Stimulated activated memory B cell treated with anti-CD40 and anti-IgM and Interleukin-4, amounts not matched to agents 10 μg/mL and 1 μg/mL and 100 μg/mL, for 72 hours (primary cell): ENCODE measurements at regions not wholly inside any gene's neighbourhood (a gene's known extent, or its start where the extent isn't known, plus 50 kb on each side); places are given as distances from the start of the nearest gene placed in this dataset.
A peak's percentile ranks its signal among the peaks of the same experiment; 100 is the strongest.

Experiments
- ATAC-seq: fragments of 150-1000 bp; cut with Tn5 transposase; 2 replicates; pipeline ENCODE4 v1.10.0; 2021
- H3K27ac Mint-ChIP-seq: one replicate; pipeline ENCODE4 v1.8.0; 2022; ENCODE audit warnings: mild to moderate bottlenecking, mixed read lengths
- H3K27me3 Mint-ChIP-seq: one replicate; pipeline ENCODE4 v1.8.0; 2022; ENCODE audit warnings: mixed read lengths
- H3K36me3 Mint-ChIP-seq: one replicate; pipeline ENCODE4 v1.8.0; 2022; ENCODE audit warnings: mixed read lengths
- H3K4me1 Mint-ChIP-seq: one replicate; pipeline ENCODE4 v1.8.0; 2022; ENCODE audit warnings: mixed read lengths
- H3K4me3 Mint-ChIP-seq: one replicate; pipeline ENCODE4 v1.8.0; 2022; ENCODE audit warnings: mild to moderate bottlenecking, moderate library complexity, mixed read lengths
- H3K9me3 Mint-ChIP-seq: one replicate; pipeline ENCODE4 v1.8.0; 2022; ENCODE audit warnings: mixed read lengths

GRCh38 chr5:35339006-35339405, 108.7 kb upstream of the PRLR start:
- peaks cover 3% of the 10 kb centered on the region for H3K9me3 Mint-ChIP-seq
- H3K36me3 Mint-ChIP-seq: no peaks in the 10 kb centered on the region
- no peak overlapping the region for H3K27ac Mint-ChIP-seq
- no peaks in the 10 kb centered on the region for H3K27me3 Mint-ChIP-seq
- H3K4me3 Mint-ChIP-seq: no peak overlapping the region
- ATAC-seq: no peak
- no peaks in the 10 kb centered on the region for H3K4me1 Mint-ChIP-seq

GRCh38 chr5:35338157-35338453, 107.8 kb upstream of the PRLR start:
- no peak for ATAC-seq
- Mint-ChIP-seq H3K36me3 (no peaks in the 10 kb centered on the region), H3K27ac (no peak overlapping the region), H3K4me3 (no peak overlapping the region), H3K27me3 (no peaks in the 10 kb centered on the region), H3K9me3 (no peaks in the 10 kb centered on the region), H3K4me1 (no peaks in the 10 kb centered on the region)

GRCh38 chr5:35337340-35338156, 107.3 kb upstream of the PRLR start:
- H3K4me1 Mint-ChIP-seq: no peaks in the 10 kb centered on the region
- H3K27me3 Mint-ChIP-seq: no peaks in the 10 kb centered on the region
- no peak overlapping the region for H3K27ac Mint-ChIP-seq
- H3K36me3 Mint-ChIP-seq: no peaks in the 10 kb centered on the region
- no peaks in the 10 kb centered on the region for H3K9me3 Mint-ChIP-seq
- H3K4me3 Mint-ChIP-seq: no peak overlapping the region
- no peak for ATAC-seq

GRCh38 chr5:35336230-35336629, 105.9 kb upstream of the PRLR start:
- no peaks in the 10 kb centered on the region for H3K9me3 Mint-ChIP-seq
- H3K4me3 Mint-ChIP-seq: no peak overlapping the region
- ATAC-seq: no peak
- H3K27ac Mint-ChIP-seq: no peak overlapping the region
- H3K36me3 Mint-ChIP-seq: no peaks in the 10 kb centered on the region
- no peaks in the 10 kb centered on the region for H3K27me3 Mint-ChIP-seq
- no peaks in the 10 kb centered on the region for H3K4me1 Mint-ChIP-seq

- H3K27ac Mint-ChIP-seq: no peak overlapping the region
- H3K4me1 Mint-ChIP-seq: no peaks in the 10 kb centered on the region
- H3K4me3 Mint-ChIP-seq: no peak overlapping the region
- no peaks in the 10 kb centered on the region for H3K9me3 Mint-ChIP-seq
- H3K36me3 Mint-ChIP-seq: no peaks in the 10 kb centered on the region
- no peak for ATAC-seq
- H3K27me3 Mint-ChIP-seq: no peaks in the 10 kb centered on the region
Measured at GRCh38 chr5:35335752-35336151, 105.5 kb upstream of the PRLR start.

- Mint-ChIP-seq H3K4me1 (no peaks in the 10 kb centered on the region), H3K27ac (no peak overlapping the region), H3K9me3 (no peaks in the 10 kb centered on the region), H3K4me3 (no peak overlapping the region), H3K27me3 (no peaks in the 10 kb centered on the region), H3K36me3 (no peaks in the 10 kb centered on the region)
- no peak for ATAC-seq
Measured at GRCh38 chr5:35333366-35333765, 103.1 kb upstream of the PRLR start.

- Mint-ChIP-seq H3K36me3 (no peaks in the 10 kb centered on the region), H3K27me3 (no peaks in the 10 kb centered on the region), H3K4me1 (no peaks in the 10 kb centered on the region), H3K4me3 (no peak overlapping the region), H3K9me3 (no peaks in the 10 kb centered on the region), H3K27ac (no peak overlapping the region)
- ATAC-seq: no peak
Measured at GRCh38 chr5:35331956-35332950, 102.0 kb upstream of the PRLR start.

- no peaks in the 10 kb centered on the region for H3K4me1 Mint-ChIP-seq
- ATAC-seq: no peak
- H3K27me3 Mint-ChIP-seq: no peaks in the 10 kb centered on the region
- H3K4me3 Mint-ChIP-seq: no peak overlapping the region
- H3K27ac Mint-ChIP-seq: no peak overlapping the region
- no peaks in the 10 kb centered on the region for H3K9me3 Mint-ChIP-seq
- no peaks in the 10 kb centered on the region for H3K36me3 Mint-ChIP-seq
Measured at GRCh38 chr5:35325836-35326235, 95.5 kb upstream of the PRLR start.

- ATAC-seq: no peak
Measured at GRCh38 chr5:35324679-35325078, 94.4 kb upstream of the PRLR start.

GRCh38 chr5:35324201-35324600, 93.9 kb upstream of the PRLR start:
- no peak overlapping the region for H3K27ac Mint-ChIP-seq

More at GRCh38 chr5:35324679-35325078, 94.4 kb upstream of the PRLR start:
- Mint-ChIP-seq H3K9me3 (no peaks in the 10 kb centered on the region), H3K27ac (no peak overlapping the region), H3K4me3 (no peak overlapping the region), H3K27me3 (no peaks in the 10 kb centered on the region), H3K4me1 (peaks cover 10% of the 10 kb centered on the region), H3K36me3 (no peaks in the 10 kb centered on the region)

GRCh38 chr5:35320029-35320428, 89.7 kb upstream of the PRLR start:
- ATAC-seq: peak; percentile 52
- peak overlapping the region; percentile 86 for H3K27ac Mint-ChIP-seq
- peak overlapping the region; percentile 35 for H3K4me3 Mint-ChIP-seq
- no peaks in the 10 kb centered on the region for H3K27me3 Mint-ChIP-seq
- H3K4me1 Mint-ChIP-seq: peaks cover 10% of the 10 kb centered on the region
- no peaks in the 10 kb centered on the region for H3K9me3 Mint-ChIP-seq
- no peaks in the 10 kb centered on the region for H3K36me3 Mint-ChIP-seq

More at GRCh38 chr5:35324201-35324600, 93.9 kb upstream of the PRLR start:
- H3K36me3 Mint-ChIP-seq: no peaks in the 10 kb centered on the region
- H3K9me3 Mint-ChIP-seq: no peaks in the 10 kb centered on the region
- no peaks in the 10 kb centered on the region for H3K27me3 Mint-ChIP-seq
- H3K4me1 Mint-ChIP-seq: peaks cover 10% of the 10 kb centered on the region
- ATAC-seq: no peak
- H3K4me3 Mint-ChIP-seq: no peak overlapping the region

- H3K27ac Mint-ChIP-seq: peak overlapping the region; percentile 86
- H3K4me1 Mint-ChIP-seq: peaks cover 10% of the 10 kb centered on the region
- H3K4me3 Mint-ChIP-seq: peak overlapping the region; percentile 35
- H3K27me3 Mint-ChIP-seq: no peaks in the 10 kb centered on the region
- H3K36me3 Mint-ChIP-seq: no peaks in the 10 kb centered on the region
- ATAC-seq: peak; percentile 95
- no peaks in the 10 kb centered on the region for H3K9me3 Mint-ChIP-seq
Measured at GRCh38 chr5:35319333-35320002, 89.2 kb upstream of the PRLR start.

- no peaks in the 10 kb centered on the region for H3K9me3 Mint-ChIP-seq
- H3K27me3 Mint-ChIP-seq: no peaks in the 10 kb centered on the region
- peaks cover 10% of the 10 kb centered on the region for H3K4me1 Mint-ChIP-seq
- no peak overlapping the region for H3K4me3 Mint-ChIP-seq
- no peaks in the 10 kb centered on the region for H3K36me3 Mint-ChIP-seq
- no peak overlapping the region for H3K27ac Mint-ChIP-seq
- no peak for ATAC-seq
Measured at GRCh38 chr5:35317586-35317985, 87.3 kb upstream of the PRLR start.

GRCh38 chr5:35316611-35317274, 86.5 kb upstream of the PRLR start:
- H3K4me3 Mint-ChIP-seq: no peak overlapping the region
- ATAC-seq: no peak
- H3K27me3 Mint-ChIP-seq: no peaks in the 10 kb centered on the region
- no peaks in the 10 kb centered on the region for H3K36me3 Mint-ChIP-seq
- H3K4me1 Mint-ChIP-seq: peaks cover 10% of the 10 kb centered on the region
- H3K9me3 Mint-ChIP-seq: no peaks in the 10 kb centered on the region
- H3K27ac Mint-ChIP-seq: no peak overlapping the region

GRCh38 chr5:35313291-35313690, 83.0 kb upstream of the PRLR start:
- H3K9me3 Mint-ChIP-seq: no peaks in the 10 kb centered on the region
- ATAC-seq: no peak
- H3K27me3 Mint-ChIP-seq: no peaks in the 10 kb centered on the region

More at GRCh38 chr5:35313291-35313690, 83.0 kb upstream of the PRLR start:
- H3K27ac Mint-ChIP-seq: no peak overlapping the region
- no peaks in the 10 kb centered on the region for H3K36me3 Mint-ChIP-seq
- H3K4me1 Mint-ChIP-seq: no peaks in the 10 kb centered on the region
- H3K4me3 Mint-ChIP-seq: no peak overlapping the region
